ENCODE measurements at regions not wholly inside any gene's neighbourhood (a gene's known extent, or its start where the extent isn't known, plus 50 kb on each side); places are given as distances from the start of the nearest gene placed in this dataset.

DNA sequence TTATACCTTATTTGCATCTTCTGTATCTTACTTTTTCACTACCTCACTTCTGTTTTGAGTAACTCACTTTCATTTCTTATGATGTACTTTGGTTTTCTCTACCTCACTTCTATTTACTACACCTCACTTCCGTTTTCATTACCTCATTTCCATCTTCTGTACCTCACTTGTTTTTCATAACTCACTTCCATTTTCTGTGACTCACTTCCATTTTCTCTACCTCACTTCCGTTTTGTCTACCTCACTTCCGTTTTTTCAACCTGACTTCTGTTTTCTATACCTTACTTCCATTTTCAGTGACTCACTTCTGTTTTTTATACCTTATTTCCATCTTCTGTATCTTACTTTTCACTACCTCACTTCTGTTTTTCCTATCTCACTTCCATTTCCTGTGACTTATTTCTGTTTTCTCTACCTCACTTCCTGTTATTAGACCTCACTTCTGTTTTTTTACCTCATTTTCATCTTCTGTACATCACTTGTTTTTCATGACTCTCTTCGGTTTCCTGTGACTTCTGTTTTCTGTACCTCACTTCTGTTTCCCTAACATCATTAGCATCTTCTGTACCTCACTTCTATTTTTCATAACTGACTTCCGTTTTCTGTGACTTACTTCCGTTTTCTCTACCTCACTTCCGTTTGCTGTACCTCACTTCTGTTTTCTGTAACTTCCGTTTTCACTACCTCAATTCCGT lies 493.1 kb upstream of the AKR1E2 start:
- TF ChIP-seq CTCF (IDR thresholded peaks at IDR 0.05; ENCODE audit: insufficient read depth, low read length, poor library complexity, severe bottlenecking): no peak
- no peak for TF ChIP-seq EZH2phosphoT487 (conservative IDR thresholded peaks at IDR 0.05; ENCODE audit: low read length)
